ENCODE measurements at regions not wholly inside any gene's neighbourhood (a gene's known extent, or its start where the extent isn't known, plus 50 kb on each side); places are given as distances from the start of the nearest gene placed in this dataset.
"Not testable (repeated sequence)": the region's sequence is repeated elsewhere in the genome, so short reads cannot be mapped to it uniquely, and the experiment has no call there.

DNA sequence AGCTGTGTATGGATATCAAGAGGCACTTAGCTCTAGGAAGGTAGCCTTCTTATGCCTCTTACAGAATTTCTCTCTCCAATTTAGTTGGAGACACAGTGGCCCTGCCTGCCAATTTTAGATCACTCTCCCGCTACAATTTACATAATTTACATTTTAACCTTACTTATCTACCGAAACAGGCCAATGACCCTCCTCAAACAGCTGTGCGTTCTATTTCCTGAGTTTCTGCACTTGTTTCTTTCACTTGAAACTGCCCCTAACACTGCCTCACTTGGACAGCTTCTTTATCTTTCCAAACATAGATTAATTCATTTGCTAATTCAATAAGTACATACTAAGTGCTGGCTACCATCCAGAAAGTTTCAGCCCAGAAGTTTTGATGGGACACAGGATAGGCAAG, 52.9 kb upstream of the HDDC2 start:
- DNase-seq: no peak

DNA sequence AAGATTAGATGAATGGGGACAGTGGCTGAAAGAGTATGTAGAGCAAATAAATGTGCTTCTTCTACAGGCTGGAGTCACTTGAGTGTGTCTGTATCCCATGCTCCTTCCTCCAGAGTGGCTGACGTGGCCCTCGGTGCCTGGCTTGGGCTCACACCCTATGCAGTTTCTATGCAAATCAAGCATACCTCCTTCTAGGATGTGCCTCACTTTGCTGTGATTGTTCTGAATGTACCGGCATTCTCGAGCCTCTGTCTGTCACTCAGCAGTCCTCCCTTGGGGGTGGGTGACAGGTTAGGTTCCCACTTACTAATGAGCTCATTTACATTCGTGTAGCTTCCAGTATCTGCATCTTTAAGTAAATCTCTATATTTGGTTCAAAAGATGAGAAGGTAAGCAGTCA, 55.1 kb upstream of the HDDC2 start:
- DNase-seq: no peak

DNA sequence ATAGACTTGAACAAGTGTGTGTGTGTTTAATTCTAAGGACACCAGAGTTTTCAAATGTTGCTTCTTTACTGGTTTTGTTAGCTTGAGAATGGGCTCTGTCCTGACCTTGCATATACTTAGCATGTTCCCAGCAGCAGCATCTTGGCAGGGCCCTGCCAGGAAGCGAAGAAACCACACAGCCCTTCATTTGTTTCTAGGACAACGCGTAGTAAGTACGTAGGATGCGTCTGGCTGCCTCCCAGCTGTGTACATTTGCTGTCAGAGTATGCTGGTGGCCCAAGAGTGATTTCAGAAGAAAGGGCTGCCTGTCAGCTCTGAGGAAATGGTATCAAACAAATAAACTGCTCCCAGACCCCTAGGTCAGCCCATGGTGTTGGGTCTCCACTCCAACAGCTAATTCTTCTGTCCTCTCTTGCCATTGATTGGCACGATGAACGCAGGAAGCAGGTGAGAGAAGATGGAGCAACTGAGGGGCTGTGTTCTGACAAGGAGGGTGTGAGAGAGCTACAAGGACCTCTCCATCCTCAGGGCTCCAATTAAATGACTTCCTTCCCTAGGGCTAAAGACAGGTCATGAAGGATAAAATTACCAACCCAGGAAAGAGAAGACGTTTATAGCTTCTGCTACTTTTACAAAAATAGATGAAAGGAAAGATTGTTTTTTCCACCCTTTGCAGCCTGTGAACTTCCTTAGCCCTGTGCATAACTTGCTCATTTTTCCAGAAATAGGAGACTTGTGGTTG, 55.9 kb upstream of the HDDC2 start:
- DNase-seq: no peak

DNA sequence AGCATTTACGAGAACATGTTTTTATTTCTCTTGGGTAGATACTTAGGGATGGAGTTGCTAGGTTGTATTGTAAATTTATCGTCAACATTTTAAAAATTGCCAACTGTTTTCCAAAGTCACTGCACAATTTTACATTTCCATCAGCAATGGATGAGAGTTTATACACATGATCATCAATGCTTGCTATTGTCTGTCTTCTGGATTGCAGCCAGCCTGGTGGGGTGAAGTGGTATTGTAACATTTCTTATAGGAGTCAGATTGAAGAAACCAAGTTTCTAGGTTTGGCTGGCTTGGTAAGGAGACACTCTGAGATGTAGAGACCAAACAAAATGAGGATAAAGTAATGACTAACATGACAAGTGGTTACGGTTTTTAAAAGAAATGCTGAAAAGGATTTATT, 57.1 kb upstream of the HDDC2 start:
- no peak for DNase-seq

DNA sequence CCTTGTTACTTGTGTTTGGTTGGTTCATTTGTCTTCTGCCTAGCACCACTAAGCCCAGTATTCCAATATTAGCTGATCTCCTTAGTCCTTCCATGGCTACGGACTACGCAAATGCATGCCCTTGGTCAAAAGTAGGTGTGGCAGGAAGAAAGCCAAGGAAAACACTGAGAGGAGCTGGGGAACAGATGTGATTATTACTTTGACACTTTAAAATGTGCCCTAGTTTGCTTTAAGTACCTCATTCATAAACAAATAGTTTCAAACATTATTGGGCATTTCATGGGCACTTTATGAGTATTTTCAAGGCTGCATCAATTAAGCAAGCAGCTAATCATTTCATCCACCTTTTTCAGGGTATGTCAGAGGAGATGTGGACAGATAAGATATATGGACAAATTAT, 60.1 kb upstream of the HDDC2 start:
- no peak for DNase-seq

DNA sequence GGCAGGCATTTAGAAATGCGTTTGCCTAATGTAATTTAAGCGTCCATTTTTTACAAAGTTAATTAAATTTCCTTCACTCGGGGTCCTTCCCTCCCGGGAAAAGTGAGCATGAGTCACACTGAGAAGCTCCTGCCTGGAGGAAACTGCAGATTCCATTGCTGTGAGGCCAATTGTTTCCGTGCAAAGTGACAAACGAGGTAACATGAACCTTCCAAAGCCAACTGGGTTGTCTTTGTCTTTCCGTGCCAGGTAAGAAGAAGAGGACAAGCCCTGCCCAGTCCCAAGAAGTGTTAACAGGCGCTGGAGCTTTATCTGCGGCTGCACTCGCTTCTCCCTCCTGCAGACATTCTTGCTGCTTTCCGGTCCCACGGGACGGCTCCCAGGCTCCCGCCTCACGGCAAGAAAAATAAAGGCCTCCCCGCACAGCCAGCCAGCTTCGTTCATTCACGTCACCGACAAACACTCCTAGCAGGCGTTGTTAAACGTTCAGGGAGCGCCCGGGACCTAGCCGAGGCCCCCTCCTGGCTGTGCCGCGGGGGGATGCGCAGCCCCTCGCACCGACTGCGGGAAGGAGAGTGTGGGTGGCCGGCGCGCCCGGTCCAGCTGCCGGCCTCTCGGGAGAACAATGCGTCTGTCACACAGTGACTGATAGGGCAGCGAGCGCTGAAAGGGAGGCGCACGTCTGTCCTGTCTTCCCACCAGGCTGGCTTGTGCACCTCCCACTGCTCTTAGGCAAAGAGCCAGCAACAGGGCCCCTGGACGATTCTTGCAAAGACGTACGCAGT, 61.5 kb upstream of the HDDC2 start:
- DNase-seq: peak; percentile 84

DNA sequence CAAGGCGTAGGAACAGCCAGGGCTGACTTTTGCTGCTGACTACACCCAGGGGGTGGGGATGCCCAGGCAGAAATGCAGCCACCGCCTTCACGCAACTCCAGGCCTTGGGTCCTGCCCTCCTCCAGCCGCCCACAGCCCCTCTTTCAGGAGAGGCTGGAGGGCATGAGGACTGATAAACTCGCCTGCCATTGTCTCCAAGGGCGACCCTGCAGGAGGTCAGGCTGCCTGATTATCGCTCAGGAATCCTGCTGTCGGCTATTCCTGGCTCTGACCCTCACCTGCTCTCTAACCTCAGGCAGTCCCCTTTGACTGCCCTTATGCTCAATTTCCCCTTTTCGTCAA, 62.0 kb upstream of the HDDC2 start:
- no peak for DNase-seq

DNA sequence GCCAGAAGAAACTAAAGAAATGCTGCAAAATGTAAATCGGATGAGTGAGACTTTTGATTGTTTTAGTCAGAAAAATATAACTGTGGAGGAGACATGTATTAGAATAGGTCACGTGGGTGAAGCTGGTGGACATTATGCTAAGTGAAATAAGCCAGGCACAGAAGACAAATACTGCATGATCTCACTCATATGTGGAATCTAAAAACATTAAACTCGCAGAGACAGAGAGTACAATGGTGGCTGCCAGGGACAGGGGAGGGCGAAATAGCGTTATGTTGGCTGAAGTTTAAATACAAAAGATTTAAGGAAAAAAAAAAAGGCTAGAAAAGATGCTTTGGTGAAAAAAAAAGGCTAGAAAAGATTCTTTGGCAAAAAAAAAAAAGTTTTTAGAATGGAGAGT, 63.5 kb upstream of the HDDC2 start:
- no peak for DNase-seq

DNA sequence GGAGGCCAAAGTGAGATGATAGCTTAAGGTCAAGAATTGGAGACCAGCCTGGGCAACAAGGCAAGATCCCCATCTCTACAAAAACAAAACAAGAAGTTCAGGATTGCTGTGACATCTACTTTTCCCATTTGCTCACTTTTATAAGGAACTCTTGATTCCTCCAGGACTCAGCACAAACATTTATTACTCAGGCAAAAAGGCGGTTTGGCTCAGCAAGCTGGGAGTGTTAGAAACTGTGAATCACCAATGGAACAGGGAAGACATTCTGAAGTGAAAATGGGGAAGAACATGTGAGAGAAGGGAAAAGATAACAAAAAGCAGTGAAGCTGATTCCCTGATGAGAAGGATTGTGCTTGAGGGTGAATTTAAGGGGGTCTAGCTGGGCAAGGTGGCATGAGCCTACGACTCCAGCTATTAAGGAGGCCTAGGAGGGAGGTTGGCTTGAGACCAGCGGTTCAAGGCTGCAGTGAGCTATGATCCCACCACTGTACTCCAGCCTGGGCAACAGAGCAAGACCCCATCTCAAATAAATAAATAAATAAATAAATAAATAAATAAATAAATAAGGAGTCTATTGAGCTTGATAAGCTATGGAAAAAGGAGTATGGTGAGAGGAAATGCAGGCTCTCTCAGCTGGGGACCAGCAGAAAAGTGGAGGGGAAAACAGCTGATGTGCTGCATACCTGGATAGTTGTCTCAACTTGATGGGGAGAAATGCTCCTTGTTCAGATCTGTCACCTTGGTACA, 65.4 kb upstream of the HDDC2 start:
- no peak for DNase-seq

DNA sequence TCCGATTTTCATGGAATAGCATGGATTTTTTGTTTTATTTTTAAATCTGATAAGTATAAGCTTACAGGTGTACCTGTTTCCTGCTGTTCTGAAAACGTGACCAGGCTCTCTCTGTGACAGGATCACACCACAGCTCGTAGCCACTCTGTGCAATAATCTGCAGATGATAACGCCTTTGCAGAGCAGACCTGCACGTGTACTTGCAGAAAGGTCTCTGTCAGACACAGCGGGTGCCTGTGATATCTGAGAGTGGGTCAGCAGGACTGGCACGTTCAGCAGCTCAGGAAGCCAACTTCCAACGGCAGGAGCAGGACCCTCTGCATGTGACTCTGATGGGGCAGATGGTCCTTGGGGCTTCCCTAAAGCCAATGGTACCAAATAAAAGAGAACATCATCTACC, 68.6 kb upstream of the HDDC2 start:
- DNase-seq: no peak

DNA sequence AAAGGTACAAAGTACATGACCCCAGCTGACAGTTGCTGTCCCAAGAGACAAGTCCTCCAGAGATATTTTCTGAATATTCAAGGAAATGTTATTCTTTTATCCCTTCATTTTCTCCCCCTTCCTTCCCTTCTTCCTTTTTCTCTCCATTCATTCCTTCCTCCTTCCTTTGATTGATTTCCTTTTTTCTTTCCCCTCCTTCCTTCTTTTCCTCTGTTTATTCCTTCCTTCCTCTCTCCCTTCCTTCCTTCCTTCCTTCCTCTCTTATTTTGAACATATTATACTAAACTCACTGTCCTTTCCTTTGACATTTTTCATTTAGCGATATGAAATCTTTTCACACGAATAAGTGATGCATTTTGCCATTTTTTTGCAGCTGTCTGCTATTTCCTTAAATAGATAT, 73.2 kb upstream of the HDDC2 start:
- DNase-seq: no peak

DNA sequence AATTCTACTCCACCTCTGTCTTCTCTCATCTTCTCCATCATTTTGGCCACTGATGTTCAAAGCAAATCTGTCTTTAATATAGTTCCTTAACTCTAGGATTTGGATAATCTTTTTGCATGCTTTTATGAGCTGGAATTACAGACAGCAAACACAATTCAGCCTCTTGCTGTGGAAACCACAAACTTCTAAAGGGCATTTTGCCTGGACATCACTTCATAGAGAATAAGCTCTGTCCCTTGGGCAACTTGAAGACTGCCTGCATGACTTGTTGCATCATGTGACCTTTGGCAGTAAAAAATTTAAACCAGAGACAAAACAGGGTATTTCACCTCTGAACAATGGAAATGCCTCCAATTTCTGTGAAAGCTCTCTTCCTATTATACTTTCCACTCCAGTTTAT, 74.1 kb upstream of the HDDC2 start:
- DNase-seq: no peak

DNA sequence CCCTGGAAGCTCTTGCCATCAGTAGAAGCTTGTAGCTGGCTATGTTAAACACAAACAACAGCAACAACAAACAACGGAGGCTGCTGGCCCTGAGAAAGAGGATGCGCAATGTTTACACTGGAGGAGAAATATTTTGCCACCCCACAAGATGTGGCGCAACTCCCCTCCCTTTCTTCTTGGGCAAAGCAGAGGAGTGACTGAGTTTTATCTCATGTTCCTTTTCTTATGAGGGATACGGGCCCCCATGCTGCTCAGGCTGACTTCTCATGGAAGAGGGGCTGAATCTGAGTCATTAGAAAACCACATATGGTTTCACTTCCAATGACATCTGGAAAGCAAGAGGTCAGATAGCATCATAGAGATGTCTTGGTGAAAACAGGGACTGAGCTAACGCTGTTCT, 75.9 kb upstream of the HDDC2 start:
- no peak for DNase-seq

DNA sequence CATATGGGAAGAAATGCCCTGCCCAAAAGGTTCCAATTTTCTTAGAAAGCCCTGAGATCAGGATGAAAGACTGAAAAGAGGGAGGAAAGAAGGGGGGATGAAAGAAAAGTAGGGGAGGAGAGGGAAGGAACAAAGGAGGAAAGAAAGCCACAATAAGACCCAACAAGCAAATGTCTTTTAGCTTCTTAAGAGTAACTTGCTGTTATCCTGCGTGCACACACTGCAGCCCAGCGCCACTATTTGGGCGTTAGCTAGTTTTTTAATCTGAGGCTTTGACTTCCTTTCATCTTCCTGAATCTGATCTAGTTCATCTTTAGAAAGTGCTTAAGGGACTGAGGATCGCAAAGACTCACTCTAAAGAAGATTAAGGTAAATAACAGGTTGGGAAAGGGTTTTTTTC, 77.4 kb upstream of the HDDC2 start:
- DNase-seq: peak; percentile 31

DNA sequence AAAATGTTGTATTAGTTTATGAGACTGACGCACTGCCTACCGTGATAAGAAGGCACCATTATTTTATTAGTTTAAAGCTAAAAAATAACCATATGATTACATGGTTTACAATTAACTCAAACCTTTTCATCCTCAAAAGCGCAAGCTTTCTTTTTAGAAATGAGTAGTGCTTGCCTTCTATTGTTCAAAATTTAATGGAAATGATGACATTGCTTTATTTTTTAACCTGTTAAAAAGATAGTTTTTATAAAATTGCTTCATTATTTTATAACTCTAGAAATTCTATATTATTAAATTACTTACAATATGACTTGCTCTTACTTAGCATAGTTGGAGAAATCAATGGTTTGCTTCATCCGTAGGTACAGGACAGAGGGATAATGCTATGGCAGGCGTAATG, 78.7 kb upstream of the HDDC2 start:
- DNase-seq: no peak

DNA sequence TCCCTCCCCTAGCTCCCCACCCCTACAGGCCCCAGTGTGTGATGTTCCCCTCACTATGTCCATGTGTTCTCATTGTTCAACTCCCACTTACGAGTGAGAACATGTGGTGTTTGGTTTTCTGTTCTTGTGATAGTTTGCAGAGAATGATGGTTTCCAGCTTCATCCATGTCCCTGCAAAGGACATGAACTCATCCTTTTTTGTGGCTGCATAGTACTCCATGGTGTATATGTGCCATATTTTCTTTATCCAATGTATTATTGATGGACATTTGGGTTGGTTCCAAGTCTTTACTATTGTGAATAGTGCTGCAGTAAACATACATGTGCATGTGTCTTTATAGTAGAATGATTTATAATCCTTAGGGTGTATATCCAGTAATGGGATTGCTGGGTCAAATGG, 84.6 kb upstream of the HDDC2 start:
- not testable (repeated sequence) for DNase-seq

DNA sequence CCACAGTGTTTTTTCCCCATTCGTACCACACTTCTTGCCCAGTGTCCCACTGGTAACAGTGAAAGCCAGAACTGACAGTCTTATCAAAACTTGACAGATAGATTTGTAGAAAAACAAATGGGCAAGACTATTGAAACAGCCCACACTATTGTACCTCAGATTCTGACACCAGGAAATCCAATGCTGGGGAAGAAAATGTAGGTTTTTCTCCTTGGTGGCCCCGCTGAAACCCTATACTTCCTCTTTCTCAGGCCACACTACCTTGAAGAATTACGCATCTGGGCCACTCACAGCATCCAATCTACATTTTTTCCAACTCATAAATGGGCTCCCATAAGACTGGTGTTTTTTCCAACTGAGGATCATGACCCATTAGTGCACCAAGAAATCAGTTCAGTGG, 90.9 kb upstream of the HDDC2 start:
- no peak for DNase-seq

DNA sequence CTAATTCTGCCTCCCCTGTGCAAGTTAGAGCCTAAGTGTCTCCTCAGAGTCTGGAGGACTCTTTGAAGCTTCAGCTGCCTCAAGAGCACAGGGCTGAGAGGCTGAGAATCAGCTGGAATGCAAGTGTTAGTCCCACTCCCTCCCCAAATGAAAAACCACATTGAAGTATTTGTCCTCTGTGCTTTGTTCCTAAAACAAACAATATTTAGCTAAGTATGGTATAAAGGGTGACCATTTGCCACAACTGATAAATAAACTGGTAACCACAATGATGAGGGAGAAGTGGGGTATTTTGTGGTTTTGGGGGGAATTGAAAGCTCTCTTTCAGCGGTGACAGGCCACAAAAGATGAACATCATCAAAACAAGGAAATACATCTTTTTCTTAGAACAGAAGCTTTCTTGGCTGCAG, 91.7 kb upstream of the HDDC2 start:
- DNase-seq: no peak

DNA sequence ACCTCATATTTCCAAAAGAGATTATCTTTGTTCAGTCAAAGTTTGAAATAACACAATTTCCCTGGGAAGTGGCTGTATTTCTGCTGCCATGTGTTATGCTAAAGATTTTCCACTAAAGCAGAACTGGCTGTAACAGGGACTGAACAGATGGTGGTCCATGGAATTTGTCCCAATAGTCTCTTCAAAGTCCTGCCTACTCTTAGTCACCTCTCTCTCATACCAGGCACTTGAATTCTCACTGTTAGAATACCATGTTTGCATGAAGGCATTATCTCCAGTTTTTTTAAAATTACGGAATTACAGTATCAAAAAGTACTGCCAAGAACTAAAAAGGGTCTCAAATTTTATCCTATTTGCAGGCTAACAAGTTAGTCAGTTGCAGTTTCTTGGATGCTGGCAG, 105.0 kb upstream of the HDDC2 start:
- no peak for DNase-seq

DNA sequence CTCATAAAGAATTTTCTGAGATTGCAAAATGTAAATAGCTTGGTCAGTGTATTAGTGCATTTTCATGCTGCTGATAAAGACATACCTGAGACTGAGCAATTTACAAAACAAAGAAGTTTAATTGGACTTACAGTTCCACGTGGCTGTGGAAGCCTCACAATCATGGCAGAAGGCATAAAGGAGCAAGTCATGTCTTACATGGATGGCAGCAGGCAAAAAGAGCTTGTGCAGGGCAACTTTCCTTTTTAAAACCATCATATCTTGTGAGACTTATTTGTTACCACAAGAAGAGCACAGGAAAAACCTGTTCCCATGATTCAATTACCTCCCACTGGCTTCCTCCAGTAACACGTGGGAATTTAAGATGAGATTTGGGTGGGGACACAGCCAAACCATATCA, 112.7 kb upstream of the HDDC2 start:
- DNase-seq: no peak

DNA sequence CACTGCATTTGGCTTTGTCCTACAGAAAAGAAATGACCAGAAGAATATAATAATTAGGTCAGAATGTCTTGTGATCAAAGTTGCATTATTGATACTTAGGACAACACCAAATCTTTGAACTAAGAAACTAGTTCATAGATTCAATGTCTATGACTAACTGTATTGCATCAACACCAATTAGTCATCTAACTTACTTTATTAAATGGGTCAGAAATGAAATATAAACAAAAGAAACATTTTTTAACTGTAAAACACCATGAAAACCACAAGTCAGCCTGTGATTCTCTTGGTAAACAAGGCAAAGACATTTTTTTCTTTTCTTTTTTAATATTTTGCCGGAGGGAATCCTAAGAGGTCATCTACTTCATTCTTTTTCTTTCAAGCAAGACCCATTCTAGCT, 114.1 kb upstream of the HDDC2 start:
- no peak for DNase-seq

DNA sequence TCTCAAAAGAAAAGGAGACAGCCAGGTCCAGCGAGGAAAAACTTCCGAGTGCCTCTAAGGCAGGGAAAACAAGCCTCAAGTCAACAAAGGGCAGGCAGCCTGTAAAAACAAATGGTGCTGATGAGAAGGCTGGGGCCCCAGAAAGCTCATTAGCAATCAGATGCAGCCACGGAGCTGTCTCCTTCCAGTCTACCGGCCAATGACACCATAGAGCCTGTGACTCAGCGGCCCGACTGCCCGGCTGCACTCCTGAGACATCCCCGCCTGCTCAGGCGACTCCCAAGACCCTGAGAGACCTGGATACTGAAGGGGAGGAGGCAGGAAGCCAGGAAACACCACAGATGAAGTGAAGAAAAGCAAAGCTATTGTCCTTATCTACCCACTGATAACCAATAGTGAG, 120.1 kb upstream of the HDDC2 start:
- DNase-seq: peak; percentile 80

DNA sequence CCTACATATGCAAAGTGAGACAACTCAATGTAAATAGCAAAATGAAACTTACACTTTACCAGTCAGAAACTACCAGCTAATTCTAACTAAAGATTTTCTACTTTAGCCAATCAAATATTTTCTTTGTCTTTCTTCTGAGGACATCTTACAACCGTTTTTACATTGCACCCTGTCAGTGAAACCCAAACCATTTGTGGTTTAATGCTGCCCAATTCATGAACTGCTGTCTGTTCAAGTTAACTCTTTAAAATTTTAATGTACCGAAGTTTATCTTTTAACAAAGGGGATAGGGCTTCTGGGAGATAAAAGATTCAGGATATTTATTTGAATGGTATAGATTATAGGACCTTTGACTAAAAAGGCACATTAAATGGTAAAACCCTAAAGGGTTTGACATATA, 121.3 kb upstream of the HDDC2 start:
- DNase-seq: no peak

DNA sequence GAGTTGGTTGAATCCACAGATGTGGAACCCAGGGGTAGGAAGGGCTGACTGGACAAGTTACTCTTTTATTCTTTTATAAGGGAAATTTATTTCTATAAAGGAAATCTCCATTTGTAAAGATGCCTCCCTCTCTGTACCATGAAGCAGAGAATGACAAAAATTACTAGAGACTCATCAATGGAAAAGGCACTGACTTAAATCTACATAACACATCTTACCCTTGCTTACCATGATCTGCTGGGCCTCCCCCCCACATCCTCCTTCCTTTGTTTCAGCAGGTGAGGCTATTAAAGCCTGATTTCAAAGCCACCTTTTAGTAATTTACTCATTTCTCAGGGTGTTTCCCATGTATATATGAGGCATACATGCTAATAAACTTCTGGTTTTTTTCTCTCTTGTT, 130.2 kb upstream of the HDDC2 start:
- DNase-seq: no peak

All from NCI-H82 (cell line).